ENCODE measurements at regions not wholly inside any gene's neighbourhood (a gene's known extent, or its start where the extent isn't known, plus 50 kb on each side); places are given as distances from the start of the nearest gene placed in this dataset.

DNA sequence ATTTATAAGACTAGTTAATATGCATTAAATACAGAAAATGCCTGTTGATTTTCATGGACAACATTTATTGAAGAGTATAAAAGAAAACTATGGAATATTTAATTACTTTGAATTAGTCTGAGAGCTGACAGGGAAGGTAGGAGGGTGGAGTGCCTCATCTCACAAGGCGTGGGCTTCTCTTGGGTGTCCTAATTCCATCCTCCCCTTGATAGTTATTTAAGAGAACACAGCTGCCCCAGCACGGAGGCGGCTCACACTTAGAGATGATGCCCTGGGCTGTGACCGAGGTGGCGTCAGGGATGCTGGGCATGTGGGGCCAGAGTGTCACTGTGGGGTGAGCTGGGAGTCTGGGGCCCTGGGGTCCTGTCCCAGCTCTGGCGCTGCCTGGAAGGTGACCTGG lies 493.0 kb downstream of the PTPRU start:
- H3K27ac ChIP-seq, result no peak overlapping the region
- H3K4me1 ChIP-seq (ENCODE audit: low read depth, poor library complexity, severe bottlenecking), result no peaks in the 10 kb centered on the region
- H3K4me2 ChIP-seq, result no peak overlapping the region
- no peak overlapping the region for H2AFZ ChIP-seq (ENCODE audit: low read depth)
- H3K36me3 ChIP-seq (ENCODE audit: insufficient read depth), result no peaks in the 10 kb centered on the region
- no peaks in the 10 kb centered on the region for H3K79me2 ChIP-seq (ENCODE audit: insufficient read depth, low read depth)
- no peak overlapping the region for H3K4me3 ChIP-seq (IDR thresholded peaks at IDR 0.05; ENCODE audit: insufficient read depth, low read depth, low read length)
- H4K20me1 ChIP-seq (ENCODE audit: insufficient read depth), result no peaks in the 10 kb centered on the region
- no peak for TF ChIP-seq CTCF (conservative IDR thresholded peaks at IDR 0.05; ENCODE audit: low read depth, low read length)
- no peak overlapping the region for H3K9ac ChIP-seq
- H3K27me3 ChIP-seq (ENCODE audit: insufficient read depth, low read depth), result no peaks in the 10 kb centered on the region; the same call in 1 of the 2 replicates

- Histone ChIP-seq H3K4me3 (IDR thresholded peaks at IDR 0.05; ENCODE audit: insufficient read depth, low read depth, low read length) (no peak overlapping the region), H4K20me1 (ENCODE audit: insufficient read depth) (no peaks in the 10 kb centered on the region), H3K4me1 (ENCODE audit: low read depth, poor library complexity, severe bottlenecking) (no peaks in the 10 kb centered on the region), H3K79me2 (ENCODE audit: insufficient read depth, low read depth) (no peaks in the 10 kb centered on the region), H3K4me2 (no peak overlapping the region), H3K36me3 (ENCODE audit: insufficient read depth) (no peaks in the 10 kb centered on the region), H3K27me3 (ENCODE audit: insufficient read depth, low read depth) (no peaks in the 10 kb centered on the region; the same call in 1 of the 2 replicates), H3K9ac (no peak overlapping the region), H2AFZ (ENCODE audit: low read depth) (no peak overlapping the region), H3K27ac (no peak overlapping the region)
- no peak for TF ChIP-seq CTCF (conservative IDR thresholded peaks at IDR 0.05; ENCODE audit: low read depth, low read length)
These were observed 492.4 kb downstream of the PTPRU start for GRCh38 chr1:29728703-29729102.

DNA sequence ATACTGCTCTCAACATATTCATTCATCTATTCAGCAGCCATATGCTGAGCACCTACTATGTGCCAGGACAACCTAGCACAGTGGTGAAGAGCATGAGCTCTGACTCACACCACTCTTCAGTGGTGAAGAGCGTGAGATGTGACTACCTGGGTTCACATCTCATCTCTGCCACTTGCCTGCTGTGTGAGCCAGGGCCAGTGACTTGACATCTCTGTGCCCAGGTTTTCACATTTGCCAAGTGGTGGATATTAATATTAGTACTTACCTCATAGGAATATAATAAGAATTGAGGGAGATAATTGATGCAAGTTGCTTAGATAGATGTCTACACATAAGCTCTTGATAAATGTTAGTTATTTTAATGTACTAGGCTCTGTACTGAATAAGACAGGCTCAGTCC lies 488.9 kb downstream of the PTPRU start:
- H3K79me2 ChIP-seq (ENCODE audit: insufficient read depth, low read depth), result no peaks in the 10 kb centered on the region
- H3K27me3 ChIP-seq (ENCODE audit: insufficient read depth, low read depth), result no peaks in the 10 kb centered on the region; the same call in 1 of the 2 replicates
- no peaks in the 10 kb centered on the region for H3K4me1 ChIP-seq (ENCODE audit: low read depth, poor library complexity, severe bottlenecking)
- no peak overlapping the region for H2AFZ ChIP-seq (ENCODE audit: low read depth)
- no peak overlapping the region for H3K4me3 ChIP-seq (IDR thresholded peaks at IDR 0.05; ENCODE audit: insufficient read depth, low read depth, low read length)
- no peaks in the 10 kb centered on the region for H4K20me1 ChIP-seq (ENCODE audit: insufficient read depth)
- no peak overlapping the region for H3K9ac ChIP-seq
- H3K27ac ChIP-seq, result no peak overlapping the region
- H3K36me3 ChIP-seq (ENCODE audit: insufficient read depth), result no peaks in the 10 kb centered on the region
- H3K4me2 ChIP-seq, result no peak overlapping the region
- TF ChIP-seq CTCF (conservative IDR thresholded peaks at IDR 0.05; ENCODE audit: low read depth, low read length), result no peak

GRCh38 chr1:29722598-29722997 lies 486.3 kb downstream of the PTPRU start:
- Histone ChIP-seq H3K27ac (no peak overlapping the region), H4K20me1 (ENCODE audit: insufficient read depth) (no peaks in the 10 kb centered on the region), H3K4me2 (no peak overlapping the region), H3K4me3 (IDR thresholded peaks at IDR 0.05; ENCODE audit: insufficient read depth, low read depth, low read length) (no peak overlapping the region), H3K79me2 (ENCODE audit: insufficient read depth, low read depth) (no peaks in the 10 kb centered on the region), H3K27me3 (ENCODE audit: insufficient read depth, low read depth) (no peaks in the 10 kb centered on the region), H3K4me1 (ENCODE audit: low read depth, poor library complexity, severe bottlenecking) (no peaks in the 10 kb centered on the region), H3K9ac (no peak overlapping the region), H2AFZ (ENCODE audit: low read depth) (no peak overlapping the region), H3K36me3 (ENCODE audit: insufficient read depth) (no peaks in the 10 kb centered on the region)
- no peak for TF ChIP-seq CTCF (conservative IDR thresholded peaks at IDR 0.05; ENCODE audit: low read depth, low read length)

Measured in KMS-11 (cell line).